ENCODE measurements at regions not wholly inside any gene's neighbourhood (a gene's known extent, or its start where the extent isn't known, plus 50 kb on each side); places are given as distances from the start of the nearest gene placed in this dataset.
A peak's percentile ranks its signal among the peaks of the same experiment; 100 is the strongest.

DNA sequence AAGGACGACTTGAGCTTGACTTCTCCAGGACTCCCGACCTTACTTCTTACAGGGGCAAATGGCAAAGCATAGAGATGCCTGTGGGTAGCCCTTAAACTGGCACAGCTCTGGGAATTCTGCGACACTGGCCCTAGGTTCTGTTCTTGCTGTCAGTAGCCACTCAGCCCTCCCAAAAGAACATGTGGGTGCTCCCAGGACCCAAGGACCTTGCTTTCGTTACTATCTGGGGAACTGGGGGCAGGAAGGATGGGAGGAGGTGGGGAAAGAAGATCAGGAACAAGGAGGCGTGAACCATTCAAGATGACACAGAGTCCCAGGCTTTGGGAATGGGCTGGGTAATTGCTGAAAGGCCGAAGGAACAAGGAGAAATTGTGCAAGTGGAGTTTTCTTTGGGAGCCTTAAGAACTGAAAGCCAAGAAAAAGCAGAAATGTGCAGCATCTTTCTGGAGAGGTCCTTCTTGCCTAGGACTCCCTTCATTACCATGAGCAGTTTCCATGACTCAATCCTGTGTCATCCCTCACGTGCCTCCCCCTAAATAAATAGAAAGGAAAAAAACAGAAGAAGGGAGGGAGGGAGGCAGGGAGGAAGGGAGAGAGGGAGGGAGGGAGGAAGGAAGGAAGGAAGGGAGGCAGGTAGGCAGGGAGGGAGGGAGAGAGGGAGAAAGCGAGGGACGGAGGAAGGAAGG, 284.6 kb upstream of the FOXQ1 start (continued):
- TF ChIP-seq ZSCAN5A (tag by site-specific recombination; IDR thresholded peaks at IDR 0.05) (0 out of 2 replicates have a peak, but pooled peaks have one; percentile 29), ZBTB21 (tag by site-specific recombination; IDR thresholded peaks at IDR 0.05) (peak; percentile 65; the same call in 1 of the 2 replicates), PRDM10 (tag by site-specific recombination; IDR thresholded peaks at IDR 0.05) (peak; percentile 55), ZNF324 (tag by site-specific recombination; IDR thresholded peaks at IDR 0.05) (no peak), ZFP69B (tag by site-specific recombination; IDR thresholded peaks at IDR 0.05) (no peak), ZNF2 (tag by site-specific recombination; IDR thresholded peaks at IDR 0.05) (0 out of 2 replicates have a peak, but pooled peaks have one; percentile 14), SP7 (tag by site-specific recombination; IDR thresholded peaks at IDR 0.05) (0 out of 2 replicates have a peak, but pooled peaks have one; percentile 29)

DNA sequence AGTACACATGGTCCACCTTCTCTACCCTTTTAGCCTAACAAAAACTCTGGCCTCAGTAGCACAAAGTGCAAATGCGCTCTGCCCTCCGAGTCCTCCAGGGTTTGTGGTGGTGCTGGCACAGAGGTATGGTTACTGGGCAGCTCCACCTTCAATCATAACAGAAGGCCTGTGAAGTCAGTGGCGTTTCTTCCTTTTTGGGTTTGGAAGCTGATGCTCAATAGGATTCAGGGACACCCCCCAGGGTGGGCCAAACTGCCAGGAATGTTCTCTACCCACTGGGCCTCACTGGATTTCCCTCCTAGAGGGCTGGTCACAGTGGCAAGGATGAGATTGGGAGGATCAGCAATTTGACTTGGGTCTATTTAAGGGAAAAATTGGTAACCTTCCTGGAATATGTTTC, 286.1 kb upstream of the FOXQ1 start:
- Histone ChIP-seq H3K36me3 (ENCODE audit: control insufficient read depth in 2 of 2, insufficient read depth in 1 of 2, low read length in 2 of 2) (no peaks in the 10 kb centered on the region), H3K4me1 (ENCODE audit: control insufficient read depth, insufficient read depth, low read length) (peaks cover 19% of the 10 kb centered on the region), H3K4me3 (ENCODE audit: low read depth, low read length) (no peak overlapping the region), H3K27ac (ENCODE audit: extremely low read depth, low read depth, low read length) (no peak overlapping the region), H3K9me3 (ENCODE audit: control insufficient read depth, insufficient read depth, low read depth, low read length) (no peaks in the 10 kb centered on the region)
- ChIA-PET CTCF (interaction anchor here (0.7 kb wide), 1 partner anchor 803 kb away, joined by 4 read pairs; no protein-coding TSS in a partner anchor), POLR2A (no interaction called here)
- TF ChIP-seq ZNF274 (IDR thresholded peaks at IDR 0.05; ENCODE audit: low read length) (no peak), ZNF274 (tag by site-specific recombination; IDR thresholded peaks at IDR 0.05; ENCODE audit: borderline replicate concordance) (no peak), ZNF16 (tag by site-specific recombination; IDR thresholded peaks at IDR 0.05; ENCODE audit: low read depth) (no peak), ZNF394 (tag by site-specific recombination; IDR thresholded peaks at IDR 0.05; ENCODE audit: borderline replicate concordance) (no peak), ZNF18 (tag by site-specific recombination; IDR thresholded peaks at IDR 0.05) (no peak), ZNF514 (tag by site-specific recombination; IDR thresholded peaks at IDR 0.05) (no peak), ZNF354C (tag by site-specific recombination; IDR thresholded peaks at IDR 0.05; ENCODE audit: borderline replicate concordance, low read depth) (no peak), ZSCAN30 (tag by site-specific recombination; IDR thresholded peaks at IDR 0.05) (no peak), ZNF626 (tag by site-specific recombination; IDR thresholded peaks at IDR 0.05) (no peak), ZNF776 (tag by site-specific recombination; IDR thresholded peaks at IDR 0.05; ENCODE audit: borderline replicate concordance) (no peak), KLF9 (tag by site-specific recombination; IDR thresholded peaks at IDR 0.05; ENCODE audit: low read depth) (no peak), ZNF2 (tag by site-specific recombination; IDR thresholded peaks at IDR 0.05) (no peak), SP3 (tag by site-specific recombination; IDR thresholded peaks at IDR 0.05) (no peak), PRDM10 (tag by site-specific recombination; IDR thresholded peaks at IDR 0.05) (no peak)
